Osteoblast (primary cell): ENCODE measurements at regions not wholly inside any gene's neighbourhood (a gene's known extent, or its start where the extent isn't known, plus 50 kb on each side); places are given as distances from the start of the nearest gene placed in this dataset.

Experiments used
- DNase-seq: peaks from one replicate; pipeline ENCODE4 v3.0.0; 2011; ENCODE audit warnings: low spot score, mixed read lengths; ENCODE audit not compliant: insufficient read length; ENCODE audit errors: missing footprints
- H2AFZ ChIP-seq: 2 replicates; pipeline ENCODE4 v1.6.0; 2011; ENCODE audit warnings: mild to moderate bottlenecking, low read length
- H3K27ac ChIP-seq: 2 replicates; pipeline ENCODE4 v1.5.1; 2011; ENCODE audit warnings: mild to moderate bottlenecking, low read depth, low read length, moderate library complexity
- H3K27me3 ChIP-seq: 2 replicates; pipeline ENCODE4 v1.6.0; 2012; ENCODE audit warnings: mild to moderate bottlenecking, control low read depth, inconsistent platforms, low read length, moderate library complexity; ENCODE audit not compliant: insufficient read depth
- H3K36me3 ChIP-seq: 2 replicates; pipeline ENCODE4 v1.5.1; 2011; ENCODE audit warnings: mild to moderate bottlenecking, low read length, control low read depth, moderate library complexity; ENCODE audit not compliant: insufficient read depth
- H3K4me1 ChIP-seq: 2 replicates; pipeline ENCODE4 v1.5.1; 2011; ENCODE audit warnings: mild to moderate bottlenecking, low read length, control low read depth, moderate library complexity; ENCODE audit not compliant: insufficient read depth
- H3K4me2 ChIP-seq: 2 replicates; pipeline ENCODE4 v1.6.0; 2011; ENCODE audit warnings: mild to moderate bottlenecking, low read length; ENCODE audit not compliant: insufficient read depth
- H3K4me3 ChIP-seq: fragments of 200-600 bp; sonication (generic); 3 replicates; pipeline ENCODE4 v1.5.1; 2012; ENCODE audit warnings: mild to moderate bottlenecking, low read length, inconsistent platforms; ENCODE audit not compliant: insufficient read depth
- H3K79me2 ChIP-seq: 2 replicates; pipeline ENCODE4 v1.6.0; 2012; ENCODE audit warnings: mild to moderate bottlenecking, low read length, control low read depth, inconsistent platforms; ENCODE audit not compliant: insufficient read depth
- H3K9me3 ChIP-seq: 2 replicates; pipeline ENCODE4 v1.5.1; 2011; ENCODE audit warnings: low read depth, low read length, control low read depth
- H4K20me1 ChIP-seq: 2 replicates; pipeline ENCODE4 v1.6.0; 2012; ENCODE audit warnings: mild to moderate bottlenecking, low read length, control low read depth; ENCODE audit not compliant: insufficient read depth
- CTCF ChIP-seq: IDR thresholded peaks from 2 replicates; pipeline ENCODE4 v1.5.1; 2011; ENCODE audit warnings: mild to moderate bottlenecking, low read depth, low read length, moderate library complexity; ENCODE audit errors: extremely low read depth

- Histone ChIP-seq H3K9me3 (no peaks in the 10 kb centered on the region), H4K20me1 (no peaks in the 10 kb centered on the region)
Observed at GRCh38 chr4:186017801-186018200, 51.2 kb upstream of the TLR3 start.

GRCh38 chr4:186018261-186018660 is 50.7 kb upstream of the TLR3 start:
- DNase-seq, result no peak
- no peak overlapping the region for H3K27ac ChIP-seq
- no peaks in the 10 kb centered on the region for H3K9me3 ChIP-seq
- peaks cover 8% of the 10 kb centered on the region for H3K4me1 ChIP-seq
- no peak overlapping the region for H2AFZ ChIP-seq
- no peak overlapping the region for H3K4me2 ChIP-seq
- H3K79me2 ChIP-seq, result no peaks in the 10 kb centered on the region
- no peaks in the 10 kb centered on the region for H3K27me3 ChIP-seq
- H3K4me3 ChIP-seq, result no peak overlapping the region
- no peak for TF ChIP-seq CTCF
- no peaks in the 10 kb centered on the region for H3K36me3 ChIP-seq
- H4K20me1 ChIP-seq, result no peaks in the 10 kb centered on the region

More at GRCh38 chr4:186017801-186018200, 51.2 kb upstream of the TLR3 start:
- no peak overlapping the region for H3K4me2 ChIP-seq
- H3K4me3 ChIP-seq, result no peak overlapping the region
- no peaks in the 10 kb centered on the region for H3K27me3 ChIP-seq
- H3K4me1 ChIP-seq, result peaks cover 8% of the 10 kb centered on the region
- H3K79me2 ChIP-seq, result no peaks in the 10 kb centered on the region
- TF ChIP-seq CTCF, result no peak
- no peak overlapping the region for H2AFZ ChIP-seq
- H3K36me3 ChIP-seq, result no peaks in the 10 kb centered on the region
- no peak overlapping the region for H3K27ac ChIP-seq
- no peak for DNase-seq

- H3K27me3 ChIP-seq, result no peaks in the 10 kb centered on the region
- no peak overlapping the region for H3K4me3 ChIP-seq
- no peak overlapping the region for H2AFZ ChIP-seq
- H3K9me3 ChIP-seq, result no peaks in the 10 kb centered on the region
- no peaks in the 10 kb centered on the region for H4K20me1 ChIP-seq
- H3K79me2 ChIP-seq, result no peaks in the 10 kb centered on the region
- H3K36me3 ChIP-seq, result no peaks in the 10 kb centered on the region
- H3K4me1 ChIP-seq, result peaks cover 8% of the 10 kb centered on the region
- TF ChIP-seq CTCF, result no peak
- DNase-seq, result no peak
- no peak overlapping the region for H3K4me2 ChIP-seq
- no peak overlapping the region for H3K27ac ChIP-seq
Observed at GRCh38 chr4:186018784-186019183, 50.2 kb upstream of the TLR3 start.
